H4 (cell line): ENCODE measurements at regions not wholly inside any gene's neighbourhood (a gene's known extent, or its start where the extent isn't known, plus 50 kb on each side); places are given as distances from the start of the nearest gene placed in this dataset.
"Not testable (repeated sequence)": the region's sequence is repeated elsewhere in the genome, so short reads cannot be mapped to it uniquely, and the experiment has no call there.

ENCODE experiments used
- DNase-seq: peaks from one replicate; pipeline ENCODE4 v3.0.0-alpha.2; 2015; ENCODE audit warnings: low spot score

- DNase-seq: no peak
Observed at GRCh38 chr6:122859676-122860075, 70.6 kb downstream of the SMPDL3A start.

GRCh38 chr6:122861594-122861993 lies 72.5 kb downstream of the SMPDL3A start:
- DNase-seq: no peak

GRCh38 chr6:122868137-122868536 lies 79.1 kb downstream of the SMPDL3A start:
- no peak for DNase-seq

- peak; percentile 62 for DNase-seq
Observed at GRCh38 chr6:122869437-122870024, 80.5 kb downstream of the SMPDL3A start.

- no peak for DNase-seq
Observed at GRCh38 chr6:122871079-122871478, 82.0 kb downstream of the SMPDL3A start.

- DNase-seq: no peak
Observed at GRCh38 chr6:122872311-122872710, 83.3 kb downstream of the SMPDL3A start.

GRCh38 chr6:122877302-122877701 lies 88.2 kb downstream of the SMPDL3A start:
- DNase-seq: no peak

- no peak for DNase-seq
Observed at GRCh38 chr6:122878796-122879195, 89.7 kb downstream of the SMPDL3A start.

GRCh38 chr6:122886481-122886880 lies 97.4 kb downstream of the SMPDL3A start:
- no peak for DNase-seq

- no peak for DNase-seq
Observed at GRCh38 chr6:122887941-122888340, 98.9 kb downstream of the SMPDL3A start.

GRCh38 chr6:122888680-122889079 lies 99.6 kb downstream of the SMPDL3A start:
- not testable (repeated sequence) for DNase-seq

- no peak for DNase-seq
Observed at GRCh38 chr6:122890250-122890649, 101.2 kb downstream of the SMPDL3A start.

- DNase-seq: no peak
Observed at GRCh38 chr6:122894791-122895190, 101.2 kb upstream of the CLVS2 start.

GRCh38 chr6:122902326-122902725 lies 93.7 kb upstream of the CLVS2 start:
- no peak for DNase-seq

- no peak for DNase-seq
Observed at GRCh38 chr6:122903266-122903915, 92.6 kb upstream of the CLVS2 start.

GRCh38 chr6:122904166-122904565 lies 91.9 kb upstream of the CLVS2 start:
- no peak for DNase-seq

- DNase-seq: no peak
Observed at GRCh38 chr6:122913558-122913957, 82.5 kb upstream of the CLVS2 start.

- no peak for DNase-seq
Observed at GRCh38 chr6:122918714-122919113, 77.3 kb upstream of the CLVS2 start.

GRCh38 chr6:122930252-122931180 lies 65.5 kb upstream of the CLVS2 start:
- DNase-seq: no peak

GRCh38 chr6:122931916-122932315 lies 64.1 kb upstream of the CLVS2 start:
- DNase-seq: no peak

GRCh38 chr6:122944936-122945335 lies 51.1 kb upstream of the CLVS2 start:
- DNase-seq: not testable (repeated sequence)
